ENCODE measurements at regions not wholly inside any gene's neighbourhood (a gene's known extent, or its start where the extent isn't known, plus 50 kb on each side); places are given as distances from the start of the nearest gene placed in this dataset.

- TF ChIP-seq CTCF (IDR thresholded peaks at IDR 0.05; ENCODE audit: partially characterized antibody, unreplicated experiment): no peak
- no peak overlapping the region for H3K4me3 Mint-ChIP-seq (ENCODE audit: unreplicated experiment)
- no peak for DNase-seq
- H3K9me3 Mint-ChIP-seq (ENCODE audit: unreplicated experiment): no peaks in the 10 kb centered on the region
- H3K27ac Mint-ChIP-seq (ENCODE audit: unreplicated experiment): no peak overlapping the region
- no peaks in the 10 kb centered on the region for H3K4me1 Mint-ChIP-seq (ENCODE audit: low read depth, unreplicated experiment)
- peaks cover 2% of the 10 kb centered on the region for H3K27me3 Mint-ChIP-seq (ENCODE audit: unreplicated experiment)
- no peaks in the 10 kb centered on the region for H3K36me3 Mint-ChIP-seq (ENCODE audit: unreplicated experiment)
Measured at GRCh38 chr2:235314371-235314930, 179.4 kb upstream of the AGAP1 start.

- Mint-ChIP-seq H3K9me3 (ENCODE audit: unreplicated experiment) (no peaks in the 10 kb centered on the region), H3K27me3 (ENCODE audit: unreplicated experiment) (peaks cover 4% of the 10 kb centered on the region), H3K36me3 (ENCODE audit: unreplicated experiment) (no peaks in the 10 kb centered on the region), H3K27ac (ENCODE audit: unreplicated experiment) (no peak overlapping the region), H3K4me3 (ENCODE audit: unreplicated experiment) (no peak overlapping the region), H3K4me1 (ENCODE audit: low read depth, unreplicated experiment) (peaks cover under 1% of the 10 kb centered on the region)
- no peak for TF ChIP-seq CTCF (IDR thresholded peaks at IDR 0.05; ENCODE audit: partially characterized antibody, unreplicated experiment)
- no peak for DNase-seq
Measured at GRCh38 chr2:235319095-235319494, 174.7 kb upstream of the AGAP1 start.

DNA sequence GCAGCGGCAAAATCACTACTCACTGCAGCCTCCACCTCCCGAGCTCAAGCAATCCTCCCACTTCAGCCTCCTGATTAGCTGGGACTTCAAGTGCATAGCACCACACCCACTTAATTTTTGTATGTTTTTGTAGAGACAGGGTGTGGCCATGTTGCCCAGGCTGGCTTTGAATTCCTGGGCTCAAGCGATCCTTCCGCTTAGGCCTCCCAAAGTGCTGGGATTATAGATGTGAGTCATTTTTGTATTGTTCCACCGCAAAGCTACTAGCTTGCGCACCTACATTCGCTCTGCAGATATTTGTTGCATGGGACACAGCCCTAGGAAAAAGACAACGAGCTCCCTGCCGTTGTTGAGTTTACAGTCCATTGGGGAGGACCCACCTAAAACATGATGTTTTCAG is 173.5 kb upstream of the AGAP1 start:
- no peak for TF ChIP-seq CTCF (IDR thresholded peaks at IDR 0.05; ENCODE audit: partially characterized antibody, unreplicated experiment)
- H3K4me3 Mint-ChIP-seq (ENCODE audit: unreplicated experiment): no peak overlapping the region
- H3K27ac Mint-ChIP-seq (ENCODE audit: unreplicated experiment): no peak overlapping the region

DNA sequence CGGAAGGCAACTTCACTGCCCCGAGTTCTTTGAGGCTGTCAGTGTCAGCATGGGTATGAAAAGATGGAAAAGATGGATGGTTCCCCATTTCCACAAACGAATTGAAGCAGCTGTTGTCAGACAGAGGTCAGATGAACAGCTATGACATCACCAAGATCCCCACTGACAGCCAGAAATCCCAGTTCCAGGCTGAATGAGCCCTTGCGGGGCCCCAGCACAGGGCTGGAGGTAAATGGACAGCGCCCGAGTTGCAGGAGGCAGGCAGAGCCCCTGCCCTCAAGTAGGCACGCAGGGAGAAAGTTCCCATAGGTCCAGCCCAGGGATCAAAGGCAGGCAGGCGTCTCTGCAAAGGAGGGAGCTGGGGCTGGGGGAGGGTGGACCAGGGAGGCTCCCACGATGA is 169.5 kb upstream of the AGAP1 start:
- Mint-ChIP-seq H3K9me3 (ENCODE audit: unreplicated experiment) (no peaks in the 10 kb centered on the region), H3K27ac (ENCODE audit: unreplicated experiment) (no peak overlapping the region), H3K36me3 (ENCODE audit: unreplicated experiment) (no peaks in the 10 kb centered on the region), H3K27me3 (ENCODE audit: unreplicated experiment) (peaks cover 2% of the 10 kb centered on the region), H3K4me1 (ENCODE audit: low read depth, unreplicated experiment) (peaks cover 12% of the 10 kb centered on the region), H3K4me3 (ENCODE audit: unreplicated experiment) (no peak overlapping the region)
- no peak for DNase-seq
- no peak for TF ChIP-seq CTCF (IDR thresholded peaks at IDR 0.05; ENCODE audit: partially characterized antibody, unreplicated experiment)

More for the DNA sequence above, 173.5 kb upstream of the AGAP1 start:
- no peak for DNase-seq
- no peaks in the 10 kb centered on the region for H3K9me3 Mint-ChIP-seq (ENCODE audit: unreplicated experiment)
- H3K27me3 Mint-ChIP-seq (ENCODE audit: unreplicated experiment): peaks cover 2% of the 10 kb centered on the region
- no peaks in the 10 kb centered on the region for H3K36me3 Mint-ChIP-seq (ENCODE audit: unreplicated experiment)
- peaks cover 3% of the 10 kb centered on the region for H3K4me1 Mint-ChIP-seq (ENCODE audit: low read depth, unreplicated experiment)

GRCh38 chr2:235325151-235325550 is 168.7 kb upstream of the AGAP1 start:
- H3K27ac Mint-ChIP-seq (ENCODE audit: unreplicated experiment): no peak overlapping the region
- peaks cover 12% of the 10 kb centered on the region for H3K4me1 Mint-ChIP-seq (ENCODE audit: low read depth, unreplicated experiment)
- peaks cover 1% of the 10 kb centered on the region for H3K27me3 Mint-ChIP-seq (ENCODE audit: unreplicated experiment)
- no peak overlapping the region for H3K4me3 Mint-ChIP-seq (ENCODE audit: unreplicated experiment)
- TF ChIP-seq CTCF (IDR thresholded peaks at IDR 0.05; ENCODE audit: partially characterized antibody, unreplicated experiment): no peak
- no peaks in the 10 kb centered on the region for H3K9me3 Mint-ChIP-seq (ENCODE audit: unreplicated experiment)
- H3K36me3 Mint-ChIP-seq (ENCODE audit: unreplicated experiment): no peaks in the 10 kb centered on the region
- DNase-seq: no peak
